Stimulated activated naive CD4-positive, alpha-beta T cell treated with Interleukin-2 at 50 U/mL for 16 hours (primary cell): ENCODE measurements at regions not wholly inside any gene's neighbourhood (a gene's known extent, or its start where the extent isn't known, plus 50 kb on each side); places are given as distances from the start of the nearest gene placed in this dataset.

Experiments
- DNase-seq: peaks from one replicate; lab custom pipeline; 2025; lab: John Stamatoyannopoulos, UW

GRCh38 chr7:68544851-68545250, 1053.4 kb upstream of the AUTS2 start:
- no peak for DNase-seq

GRCh38 chr7:68547181-68547580, 1051.1 kb upstream of the AUTS2 start:
- no peak for DNase-seq

- DNase-seq = no peak
Measured at GRCh38 chr7:68547799-68548198, 1050.5 kb upstream of the AUTS2 start.

- no peak for DNase-seq
Measured at GRCh38 chr7:68550027-68550426, 1048.2 kb upstream of the AUTS2 start.

GRCh38 chr7:68550635-68551034, 1047.6 kb upstream of the AUTS2 start:
- DNase-seq = no peak

- DNase-seq = no peak
Measured at GRCh38 chr7:68556537-68556936, 1041.7 kb upstream of the AUTS2 start.

GRCh38 chr7:68559518-68559917, 1038.8 kb upstream of the AUTS2 start:
- DNase-seq = no peak

GRCh38 chr7:68562323-68562899, 1035.9 kb upstream of the AUTS2 start:
- no peak for DNase-seq

GRCh38 chr7:68564306-68565135, 1033.8 kb upstream of the AUTS2 start:
- no peak for DNase-seq

GRCh38 chr7:68571286-68571685, 1027.0 kb upstream of the AUTS2 start:
- no peak for DNase-seq

GRCh38 chr7:68573271-68574005, 1024.8 kb upstream of the AUTS2 start:
- DNase-seq = no peak

- DNase-seq = no peak
Measured at GRCh38 chr7:68576366-68576765, 1021.9 kb upstream of the AUTS2 start.

GRCh38 chr7:68581417-68581816, 1016.9 kb upstream of the AUTS2 start:
- DNase-seq = no peak

GRCh38 chr7:68587599-68587998, 1010.7 kb upstream of the AUTS2 start:
- no peak for DNase-seq

GRCh38 chr7:68601826-68602225, 996.4 kb upstream of the AUTS2 start:
- DNase-seq = no peak

GRCh38 chr7:68604541-68604940, 993.7 kb upstream of the AUTS2 start:
- DNase-seq = no peak

- no peak for DNase-seq
Measured at GRCh38 chr7:68610701-68611100, 987.6 kb upstream of the AUTS2 start.

GRCh38 chr7:68613405-68613804, 984.9 kb upstream of the AUTS2 start:
- DNase-seq = no peak

GRCh38 chr7:68613897-68614296, 984.4 kb upstream of the AUTS2 start:
- DNase-seq = no peak

GRCh38 chr7:68619526-68619925, 978.7 kb upstream of the AUTS2 start:
- no peak for DNase-seq

GRCh38 chr7:68622500-68622899, 975.8 kb upstream of the AUTS2 start:
- no peak for DNase-seq

GRCh38 chr7:68623030-68623429, 975.2 kb upstream of the AUTS2 start:
- DNase-seq = no peak

- DNase-seq = no peak
Measured at GRCh38 chr7:68627247-68627864, 970.9 kb upstream of the AUTS2 start.
